H9 (cell line): ENCODE measurements at regions not wholly inside any gene's neighbourhood (a gene's known extent, or its start where the extent isn't known, plus 50 kb on each side); places are given as distances from the start of the nearest gene placed in this dataset.

Experiments
- DNase-seq: peaks from one replicate; pipeline ENCODE4 v3.0.0-alpha.2; 2017
- H2AFZ ChIP-seq: one replicate; pipeline ENCODE4 v1.6.1; 2013; ENCODE audit warnings: mild to moderate bottlenecking, low read length, control low read depth, moderate library complexity
- H2AK5ac ChIP-seq: 2 replicates; pipeline ENCODE4 v1.6.1; 2013; ENCODE audit warnings: low read length, control low read depth, mixed read lengths; ENCODE audit not compliant: insufficient read length
- H2BK120ac ChIP-seq: one replicate; pipeline ENCODE4 v1.6.1; 2013; ENCODE audit warnings: low read depth, mild to moderate bottlenecking, low read length, control low read depth, inconsistent platforms; ENCODE audit not compliant: poor library complexity, severe bottlenecking
- H2BK12ac ChIP-seq: 2 replicates; pipeline ENCODE4 v1.6.1; 2013; ENCODE audit warnings: low read length, control low read depth, mixed read lengths, low read depth; ENCODE audit not compliant: insufficient read length
- H2BK15ac ChIP-seq: 2 replicates; pipeline ENCODE4 v1.6.1; 2013; ENCODE audit warnings: low read depth, low read length, control low read depth
- H2BK20ac ChIP-seq: one replicate; pipeline ENCODE4 v1.6.1; 2013; ENCODE audit warnings: low read depth, mild to moderate bottlenecking, low read length, control low read depth, inconsistent platforms; ENCODE audit not compliant: poor library complexity, severe bottlenecking
- H2BK5ac ChIP-seq: 2 replicates; pipeline ENCODE4 v1.6.1; 2013; ENCODE audit warnings: low read length, control low read depth, mixed read lengths; ENCODE audit not compliant: insufficient read length
- H3K14ac ChIP-seq: 2 replicates; pipeline ENCODE4 v1.6.1; 2013; ENCODE audit warnings: low read length, control low read depth; ENCODE audit not compliant: insufficient read depth
- H3K18ac ChIP-seq: 2 replicates; pipeline ENCODE4 v1.6.1; 2013; ENCODE audit warnings: low read depth, mild to moderate bottlenecking, mixed read lengths, low read length, control low read depth; ENCODE audit not compliant: insufficient read length
- H3K23ac ChIP-seq: 2 replicates; pipeline ENCODE4 v1.6.1; 2013; ENCODE audit warnings: low read length, control low read depth, mixed read lengths, low read depth; ENCODE audit not compliant: insufficient read length
- H3K23me2 ChIP-seq: 2 replicates; pipeline ENCODE4 v1.6.1; 2013; ENCODE audit warnings: low read depth, mild to moderate bottlenecking, mixed read lengths, low read length, control low read depth; ENCODE audit not compliant: insufficient read length, poor library complexity, severe bottlenecking
- H3K27ac ChIP-seq: 2 replicates; pipeline ENCODE4 v1.5.1; 2013; ENCODE audit warnings: low read length, control low read depth, mixed read lengths, low read depth; ENCODE audit not compliant: insufficient read length
- H3K27me3 ChIP-seq: 2 replicates; pipeline ENCODE4 v1.6.1; 2013; ENCODE audit warnings: low read length, control low read depth, inconsistent platforms; ENCODE audit not compliant: insufficient read depth
- H3K4ac ChIP-seq: 2 replicates; pipeline ENCODE4 v1.6.1; 2013; ENCODE audit warnings: low read depth, mild to moderate bottlenecking, control low read depth, inconsistent platforms, low read length, moderate library complexity
- H3K4me1 ChIP-seq: 2 replicates; pipeline ENCODE4 v1.6.1; 2013; ENCODE audit warnings: low read length, control low read depth, inconsistent platforms; ENCODE audit not compliant: insufficient read depth
- H3K4me2 ChIP-seq: 2 replicates; pipeline ENCODE4 v1.6.1; 2013; ENCODE audit warnings: low read length, control low read depth, mixed read lengths; ENCODE audit not compliant: insufficient read length, insufficient read depth
- H3K56ac ChIP-seq: 2 replicates; pipeline ENCODE4 v1.6.1; 2013; ENCODE audit warnings: low read depth, mild to moderate bottlenecking, mixed read lengths, low read length, control low read depth; ENCODE audit not compliant: insufficient read length
- H3K79me1 ChIP-seq: 2 replicates; pipeline ENCODE4 v1.6.1; 2013; ENCODE audit warnings: low read depth, mild to moderate bottlenecking, moderate library complexity, low read length, control low read depth, inconsistent platforms; ENCODE audit not compliant: insufficient read depth, poor library complexity, severe bottlenecking
- H3K79me2 ChIP-seq: 2 replicates; pipeline ENCODE4 v1.6.1; 2013; ENCODE audit warnings: low read length, control low read depth, inconsistent platforms; ENCODE audit not compliant: insufficient read depth
- H3K9ac ChIP-seq: 2 replicates; pipeline ENCODE4 v1.6.1; 2013; ENCODE audit warnings: low read length, control low read depth, mixed read lengths; ENCODE audit not compliant: insufficient read length; ENCODE audit errors: extremely low read depth
- H3K9me3 ChIP-seq: one replicate; pipeline ENCODE4 v1.6.1; 2013; ENCODE audit warnings: low read depth, low read length, inconsistent platforms; ENCODE audit not compliant: control insufficient read depth
- H3T11ph ChIP-seq: one replicate; pipeline ENCODE4 v1.6.1; 2013; ENCODE audit warnings: mild to moderate bottlenecking, low read length, control low read depth, inconsistent platforms
- H4K20me1 ChIP-seq: one replicate; pipeline ENCODE4 v1.6.1; 2013; ENCODE audit not compliant: control insufficient read depth, insufficient read length, insufficient read depth
- H4K5ac ChIP-seq: 2 replicates; pipeline ENCODE4 v1.6.1; 2013; ENCODE audit warnings: low read depth, mild to moderate bottlenecking, mixed read lengths, low read length, control low read depth; ENCODE audit not compliant: insufficient read length
- H4K8ac ChIP-seq: replicated peaks from 2 replicates; pipeline ENCODE4 v1.6.1; 2013; ENCODE audit warnings: low read length, control low read depth, mixed read lengths, low read depth; ENCODE audit not compliant: insufficient read length
- H4K91ac ChIP-seq: 2 replicates; pipeline ENCODE4 v1.6.1; 2013; ENCODE audit warnings: low read depth, mild to moderate bottlenecking, moderate library complexity, mixed read lengths, low read length, control low read depth; ENCODE audit not compliant: insufficient read length
- H3K27ac Mint-ChIP-seq, 3 experiments: 2 replicates in 2 of 3; 3 replicates in 1 of 3; pipeline ENCODE4 v1.8.0; 2020 to 2021; ENCODE audit warnings: mixed read lengths in 3 of 3, mild to moderate bottlenecking in 1 of 3, moderate library complexity in 1 of 3
- H3K27me3 Mint-ChIP-seq: 2 replicates; pipeline ENCODE4 v1.8.0; 2021; ENCODE audit warnings: low read depth, mild to moderate bottlenecking, moderate library complexity, mixed read lengths
- H3K36me3 Mint-ChIP-seq, 3 experiments: 2 replicates in 2 of 3; 3 replicates in 1 of 3; pipeline ENCODE4 v1.8.0; 2020 to 2021; ENCODE audit warnings: low read depth in 3 of 3, mixed read lengths in 3 of 3; ENCODE audit not compliant: insufficient read depth in 1 of 3
- H3K4me1 Mint-ChIP-seq, 2 experiments: 2 replicates each; pipeline ENCODE4 v1.8.0; 2020; ENCODE audit warnings: mixed read lengths in 2 of 2
- H3K4me3 Mint-ChIP-seq, 2 experiments: 2 replicates in 1 of 2; 3 replicates in 1 of 2; pipeline ENCODE4 v1.8.0; 2020 to 2021; ENCODE audit warnings: mild to moderate bottlenecking in 2 of 2, mixed read lengths in 2 of 2, moderate library complexity in 1 of 2
- H3K9me3 Mint-ChIP-seq, 2 experiments: 2 replicates in 1 of 2; 3 replicates in 1 of 2; pipeline ENCODE4 v1.8.0; 2020; ENCODE audit warnings: mild to moderate bottlenecking in 2 of 2, mixed read lengths in 2 of 2, moderate library complexity in 1 of 2
- CTCF ChIP-seq: fragments of 200-600 bp; sonication (generic); conservative IDR thresholded peaks from 3 replicates; pipeline ENCODE4 v1.8.0; 2021; ENCODE audit warnings: antibody characterized with exemption, mild to moderate bottlenecking
- WGBS: extraction: QIAGEN DNeasy Blood & Tissue Kit; methylation state at CpG from one replicate; pipeline ENCODE4 v1.1.7; 2013; ENCODE audit warnings: missing lambda C conversion rate, low lambda C conversion rate, mixed read lengths; ENCODE audit not compliant: insufficient read length; ENCODE audit errors: extremely low coverage; 5-methylcytosine and 5-hydroxymethylcytosine counted together

DNA sequence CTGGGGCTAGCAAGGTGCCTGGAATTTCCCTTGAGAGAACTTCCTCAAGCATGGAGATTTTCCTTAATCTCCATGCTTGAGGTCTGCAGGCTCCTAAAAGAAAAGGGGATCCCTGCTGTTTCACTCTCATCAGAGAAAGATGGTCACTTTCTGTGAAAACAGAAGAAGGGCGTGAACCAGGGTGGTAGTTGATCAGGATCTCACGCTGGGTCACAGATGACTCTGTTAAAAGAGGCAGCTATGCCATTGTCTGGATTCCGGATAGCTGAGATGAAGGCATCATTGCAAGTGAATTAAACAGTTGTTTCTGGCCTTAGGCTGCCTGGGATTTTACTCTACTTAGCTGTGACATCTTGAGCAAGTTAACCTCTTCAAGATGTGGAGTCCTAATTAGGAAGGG lies 525.9 kb downstream of the TYW1 start:
- Histone ChIP-seq H4K8ac (no peak overlapping the region), H3K4me2 (no peak overlapping the region), H3K4me1 (peaks cover 5% of the 10 kb centered on the region), H4K5ac (no peak overlapping the region), H3K27me3 (no peaks in the 10 kb centered on the region), H2BK5ac (no peak overlapping the region), H3K79me1 (no peaks in the 10 kb centered on the region), H3K9me3 (peaks cover 9% of the 10 kb centered on the region), H3K18ac (no peak overlapping the region), H4K20me1 (no peaks in the 10 kb centered on the region), H2BK15ac (no peak overlapping the region), H4K91ac (no peak overlapping the region), H2AK5ac (no peak overlapping the region), H3K79me2 (no peaks in the 10 kb centered on the region), H2BK12ac (no peak overlapping the region), H3K9ac (no peak overlapping the region), H3K27ac (no peak overlapping the region), H3K23ac (no peak overlapping the region), H3K23me2 (no peaks in the 10 kb centered on the region), H2BK120ac (no peak overlapping the region), H3T11ph (no peak overlapping the region), H2BK20ac (no peak overlapping the region), H3K56ac (no peak overlapping the region), H3K4ac (no peak overlapping the region), H2AFZ (no peak overlapping the region), H3K14ac (no peak overlapping the region)
- no peak for TF ChIP-seq CTCF
- no CpG with 5 or more reads among the region's 3 CpGs for WGBS
- Mint-ChIP-seq H3K9me3 (peaks cover 56 to 66% of the 10 kb centered on the region in 2 experiments), H3K4me3 (no peak overlapping the region), H3K27me3 (peaks cover 17% of the 10 kb centered on the region), H3K36me3 (peaks cover 42 to 55% (median 42%) of the 10 kb centered on the region in 3 experiments), H3K27ac (no peak overlapping the region), H3K4me1 (peaks cover 30 to 43% of the 10 kb centered on the region in 2 experiments)
- DNase-seq, result no peak
